Right cardiac atrium (tissue), 5 donors: ENCODE measurements at regions not wholly inside any gene's neighbourhood (a gene's known extent, or its start where the extent isn't known, plus 50 kb on each side); places are given as distances from the start of the nearest gene placed in this dataset.

Source experiments
- ATAC-seq, 2 donors: fragments of 200-7000 bp; cut with Tn5 transposase; one replicate each; pipeline versions ENCODE4 v1.8.0 to v1.9.1; 2020; ENCODE audit warnings: moderate library complexity in 2 of 2, mild to moderate bottlenecking in 1 of 2
- DNase-seq, 3 donors: peaks; one replicate each; pipeline ENCODE4 v3.0.0-alpha.2; 2020
- H3K27ac ChIP-seq: one replicate; pipeline ENCODE4 v1.5.1; 2013; ENCODE audit warnings: mild to moderate bottlenecking, low read length, control low read depth, moderate library complexity
- H3K27me3 ChIP-seq: one replicate; pipeline ENCODE4 v1.6.1; 2013; ENCODE audit not compliant: control insufficient read depth, insufficient read depth
- H3K4me1 ChIP-seq: one replicate; pipeline ENCODE4 v1.6.1; 2013; ENCODE audit warnings: low read length; ENCODE audit not compliant: control insufficient read depth, insufficient read depth
- H3K4me3 ChIP-seq: one replicate; pipeline ENCODE4 v1.5.1; 2013; ENCODE audit warnings: low read length, control low read depth
- H3K9me3 ChIP-seq: one replicate; pipeline ENCODE4 v1.6.1; 2013; ENCODE audit warnings: low read length; ENCODE audit not compliant: control insufficient read depth
- WGBS: extraction: QIAGEN DNeasy Blood & Tissue Kit; methylation state at CpG from one replicate; pipeline ENCODE4 v1.1.7; 2013; 5-methylcytosine and 5-hydroxymethylcytosine counted together
- intact Hi-C, 4 donors: fragments of 100-400 bp; cut with DNase I; formaldehyde crosslinking; loops; one replicate each; pipeline versions ENCODE4 v1.11.0 to v1.14.0; 2022 to 2023
- donor health status: healthy with polysubstance abuse.
- donor health status: DM: no; HTN: yes; CAD: no.
- donor health status: DM: no; HTN: no; CAD: no.
- donor health status: DM: no; HTN: yes; CAD: no; lungs with severe emphysema.
- donor health status: DM: yes; HTN: yes; CAD: no.

GRCh38 chr2:239674981-239675825 is 274.4 kb upstream of the HDAC4 start:
- no peak overlapping the region for H3K4me3 ChIP-seq
- no peaks in the 10 kb centered on the region for H3K27me3 ChIP-seq
- H3K9me3 ChIP-seq: no peaks in the 10 kb centered on the region
- intact Hi-C loops: no loop called here
- ATAC-seq: no peak
- 92% methylated on average over 17 of the region's 17 CpGs for WGBS
- no peak overlapping the region for H3K27ac ChIP-seq
- no peaks in the 10 kb centered on the region for H3K4me1 ChIP-seq
- no peak for DNase-seq

GRCh38 chr2:239674101-239674980 is 273.5 kb upstream of the HDAC4 start:
- H3K4me1 ChIP-seq: no peaks in the 10 kb centered on the region
- H3K4me3 ChIP-seq: no peak overlapping the region
- WGBS: 92% methylated on average over 17 of the region's 17 CpGs
- DNase-seq (no peak), ATAC-seq (no peak)
- no peaks in the 10 kb centered on the region for H3K9me3 ChIP-seq
- intact Hi-C loops: no loop called here
- H3K27me3 ChIP-seq: no peaks in the 10 kb centered on the region
- no peak overlapping the region for H3K27ac ChIP-seq

GRCh38 chr2:239673641-239674040 is 272.8 kb upstream of the HDAC4 start:
- no peak for ATAC-seq
- no peak for DNase-seq
- WGBS: 84% methylated on average over 10 of the region's 10 CpGs

GRCh38 chr2:239671916-239672849 is 271.4 kb upstream of the HDAC4 start:
- WGBS: 90% methylated on average over 18 of the region's 18 CpGs
- Histone ChIP-seq H3K4me3 (no peak overlapping the region), H3K27me3 (no peaks in the 10 kb centered on the region), H3K27ac (no peak overlapping the region), H3K4me1 (no peaks in the 10 kb centered on the region), H3K9me3 (no peaks in the 10 kb centered on the region)
- intact Hi-C loops: no loop called here
- ATAC-seq: no peak
- no peak for DNase-seq

More at GRCh38 chr2:239673641-239674040, 272.8 kb upstream of the HDAC4 start:
- intact Hi-C loops: no loop called here
- Histone ChIP-seq H3K4me1 (no peaks in the 10 kb centered on the region), H3K27me3 (no peaks in the 10 kb centered on the region), H3K27ac (no peak overlapping the region), H3K9me3 (no peaks in the 10 kb centered on the region), H3K4me3 (no peak overlapping the region)

- no peaks in the 10 kb centered on the region for H3K9me3 ChIP-seq
- no peaks in the 10 kb centered on the region for H3K4me1 ChIP-seq
- DNase-seq (no peak), ATAC-seq (no peak)
- WGBS: 87% methylated on average over 10 of the region's 10 CpGs
- intact Hi-C loops: no loop called here
- no peak overlapping the region for H3K27ac ChIP-seq
- H3K27me3 ChIP-seq: no peaks in the 10 kb centered on the region
- H3K4me3 ChIP-seq: no peak overlapping the region
Measured at GRCh38 chr2:239671471-239671870, 270.7 kb upstream of the HDAC4 start.

GRCh38 chr2:239670463-239671120 is 269.8 kb upstream of the HDAC4 start:
- H3K4me3 ChIP-seq: no peak overlapping the region
- no peak for DNase-seq
- 84% methylated on average over 7 of the region's 7 CpGs for WGBS
- intact Hi-C loops: no loop called here
- H3K27ac ChIP-seq: no peak overlapping the region
- H3K9me3 ChIP-seq: no peaks in the 10 kb centered on the region
- H3K4me1 ChIP-seq: no peaks in the 10 kb centered on the region
- ATAC-seq: no peak
- H3K27me3 ChIP-seq: no peaks in the 10 kb centered on the region

- Histone ChIP-seq H3K4me3 (no peak overlapping the region), H3K27me3 (no peaks in the 10 kb centered on the region), H3K9me3 (no peaks in the 10 kb centered on the region), H3K27ac (no peak overlapping the region), H3K4me1 (no peaks in the 10 kb centered on the region)
- 90% methylated on average over 17 of the region's 17 CpGs for WGBS
- intact Hi-C loops: no loop called here
- no peak for DNase-seq
- ATAC-seq: no peak
Measured at GRCh38 chr2:239669899-239670460, 269.2 kb upstream of the HDAC4 start.

- ATAC-seq (no peak), DNase-seq (no peak)
- Histone ChIP-seq H3K27ac (no peak overlapping the region), H3K9me3 (no peaks in the 10 kb centered on the region), H3K4me1 (no peaks in the 10 kb centered on the region), H3K27me3 (no peaks in the 10 kb centered on the region), H3K4me3 (no peak overlapping the region)
- intact Hi-C loops: no loop called here
- WGBS: 84% methylated on average over 9 of the region's 9 CpGs
Measured at GRCh38 chr2:239669181-239669898, 268.5 kb upstream of the HDAC4 start.

GRCh38 chr2:239668651-239669050 is 267.8 kb upstream of the HDAC4 start:
- H3K4me1 ChIP-seq: no peaks in the 10 kb centered on the region
- H3K9me3 ChIP-seq: no peaks in the 10 kb centered on the region
- intact Hi-C loops: no loop called here
- DNase-seq: no peak
- H3K27me3 ChIP-seq: no peaks in the 10 kb centered on the region
- 97% methylated on average over 3 of the region's 3 CpGs for WGBS
- H3K27ac ChIP-seq: no peak overlapping the region
- no peak for ATAC-seq
- no peak overlapping the region for H3K4me3 ChIP-seq
